Trophoblast cell (in vitro differentiated cells and primary cell): ENCODE measurements at regions not wholly inside any gene's neighbourhood (a gene's known extent, or its start where the extent isn't known, plus 50 kb on each side); places are given as distances from the start of the nearest gene placed in this dataset.

ENCODE experiments used
- DNase-seq, 2 donors: peaks; one replicate each; pipeline ENCODE4 v3.0.0-alpha.2; 2016
- H2AFZ ChIP-seq: 2 replicates; pipeline ENCODE4 v1.6.1; 2013; ENCODE audit warnings: low read length, moderate library complexity, mild to moderate bottlenecking; ENCODE audit not compliant: insufficient read depth, poor library complexity
- H2AK5ac ChIP-seq: 2 replicates; pipeline ENCODE4 v1.6.1; 2013; ENCODE audit warnings: mild to moderate bottlenecking, low read length
- H2BK120ac ChIP-seq: 2 replicates; pipeline ENCODE4 v1.6.1; 2013; ENCODE audit warnings: low read length, mild to moderate bottlenecking, moderate library complexity; ENCODE audit not compliant: insufficient read depth, poor library complexity
- H2BK12ac ChIP-seq: 2 replicates; pipeline ENCODE4 v1.6.1; 2013; ENCODE audit warnings: mild to moderate bottlenecking, low read length, moderate library complexity
- H2BK5ac ChIP-seq: 2 replicates; pipeline ENCODE4 v1.6.1; 2013; ENCODE audit warnings: low read length, low read depth, moderate library complexity, mild to moderate bottlenecking; ENCODE audit not compliant: poor library complexity
- H3K14ac ChIP-seq: 2 replicates; pipeline ENCODE4 v1.6.1; 2013; ENCODE audit warnings: mild to moderate bottlenecking, low read length
- H3K18ac ChIP-seq: 2 replicates; pipeline ENCODE4 v1.6.1; 2013; ENCODE audit warnings: mild to moderate bottlenecking, low read length
- H3K23ac ChIP-seq: 2 replicates; pipeline ENCODE4 v1.6.1; 2013; ENCODE audit warnings: low read length
- H3K27ac ChIP-seq: 2 replicates; pipeline ENCODE4 v1.5.1; 2013; ENCODE audit warnings: low read depth, mild to moderate bottlenecking, inconsistent platforms, low read length, moderate library complexity
- H3K27me3 ChIP-seq: 2 replicates; pipeline ENCODE4 v1.6.1; 2013; ENCODE audit warnings: inconsistent platforms, mild to moderate bottlenecking, low read length, moderate library complexity; ENCODE audit not compliant: insufficient read depth
- H3K36me3 ChIP-seq, 2 experiments: 1 replicate in 1 of 2; 2 replicates in 1 of 2; pipeline ENCODE4 v1.6.1; 2013; ENCODE audit warnings: low read length in 2 of 2, mild to moderate bottlenecking in 2 of 2, moderate library complexity in 1 of 2; ENCODE audit not compliant: insufficient read depth in 2 of 2, control insufficient read depth in 1 of 2
- H3K4ac ChIP-seq: 2 replicates; pipeline ENCODE4 v1.6.1; 2013; ENCODE audit warnings: low read depth, mild to moderate bottlenecking, low read length, moderate library complexity
- H3K4me1 ChIP-seq, 2 experiments: 1 replicate in 1 of 2; 2 replicates in 1 of 2; pipeline ENCODE4 v1.6.1; 2013; ENCODE audit warnings: low read length in 2 of 2, mild to moderate bottlenecking in 2 of 2, moderate library complexity in 1 of 2; ENCODE audit not compliant: insufficient read depth in 2 of 2, control insufficient read depth in 1 of 2
- H3K4me2 ChIP-seq: 2 replicates; pipeline ENCODE4 v1.6.1; 2013; ENCODE audit warnings: inconsistent platforms, mild to moderate bottlenecking, low read length, moderate library complexity
- H3K4me3 ChIP-seq: 2 replicates; pipeline ENCODE4 v1.5.1; 2013; ENCODE audit warnings: mild to moderate bottlenecking, low read depth, low read length, inconsistent platforms
- H3K79me1 ChIP-seq: one replicate; pipeline ENCODE4 v1.6.1; 2013; ENCODE audit warnings: low read length
- H3K79me2 ChIP-seq: 2 replicates; pipeline ENCODE4 v1.6.1; 2013; ENCODE audit warnings: low read length, mild to moderate bottlenecking; ENCODE audit not compliant: control insufficient read depth, insufficient read depth, poor library complexity
- H3K9ac ChIP-seq: 2 replicates; pipeline ENCODE4 v1.6.1; 2013; ENCODE audit warnings: mild to moderate bottlenecking, low read length
- H3K9me3 ChIP-seq: 2 replicates; pipeline ENCODE4 v1.6.1; 2013; ENCODE audit warnings: low read depth, mild to moderate bottlenecking, control low read depth, inconsistent platforms, low read length; ENCODE audit not compliant: insufficient read depth
- H4K12ac ChIP-seq: 2 replicates; pipeline ENCODE4 v1.6.1; 2013; ENCODE audit warnings: low read depth, mild to moderate bottlenecking, low read length, moderate library complexity
- H4K8ac ChIP-seq: 2 replicates; pipeline ENCODE4 v1.6.1; 2013; ENCODE audit warnings: low read depth, mild to moderate bottlenecking, low read length, moderate library complexity
- H4K91ac ChIP-seq: one replicate; pipeline ENCODE4 v1.6.1; 2013; ENCODE audit warnings: low read depth, mild to moderate bottlenecking, low read length, moderate library complexity
- WGBS: extraction: QIAGEN DNeasy Blood & Tissue Kit; methylation state at CpG from one replicate; pipeline ENCODE4 v1.1.7; 2013; ENCODE audit warnings: missing lambda C conversion rate; ENCODE audit not compliant: insufficient read length, insufficient coverage; ENCODE audit errors: extremely low coverage; 5-methylcytosine and 5-hydroxymethylcytosine counted together

DNA sequence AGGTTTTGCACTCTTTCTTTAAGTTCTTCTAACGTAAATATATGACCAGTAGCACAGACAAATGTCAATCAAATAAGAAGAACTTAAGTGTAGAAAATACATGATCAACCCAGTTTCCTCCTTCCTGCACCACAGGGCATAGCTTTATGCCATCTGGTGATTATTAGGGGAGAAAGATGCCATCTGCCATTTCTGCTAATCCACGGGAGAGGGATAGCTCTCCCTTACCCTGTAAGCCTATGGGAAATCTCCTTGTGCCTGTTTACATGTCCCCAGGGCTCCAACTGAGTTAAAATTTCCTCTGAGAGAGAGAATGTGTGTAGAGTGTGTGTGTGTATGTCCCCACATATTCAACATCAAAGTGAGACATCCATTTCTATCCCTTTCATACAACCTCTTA lies 135.9 kb downstream of the RSL24D1 start:
- Histone ChIP-seq H3K27me3 (no peaks in the 10 kb centered on the region), H3K27ac (no peak overlapping the region), H3K79me1 (no peaks in the 10 kb centered on the region), H2BK120ac (no peak overlapping the region), H3K4me1 (no peaks in the 10 kb centered on the region), H3K79me2 (no peaks in the 10 kb centered on the region), H3K18ac (no peak overlapping the region), H3K9ac (no peak overlapping the region), H3K4me3 (no peak overlapping the region), H3K4me2 (no peak overlapping the region), H2BK12ac (no peak overlapping the region), H3K9me3 (no peaks in the 10 kb centered on the region), H4K12ac (no peak overlapping the region), H2BK5ac (no peak overlapping the region), H3K23ac (no peak overlapping the region), H3K14ac (no peak overlapping the region), H3K4ac (no peak overlapping the region), H2AK5ac (no peak overlapping the region), H2AFZ (no peak overlapping the region), H3K36me3 (no peaks in the 10 kb centered on the region), H4K8ac (no peak overlapping the region), H4K91ac (no peak overlapping the region)
- no CpG with 5 or more reads among the region's 2 CpGs for WGBS
- DNase-seq: no peak

DNA sequence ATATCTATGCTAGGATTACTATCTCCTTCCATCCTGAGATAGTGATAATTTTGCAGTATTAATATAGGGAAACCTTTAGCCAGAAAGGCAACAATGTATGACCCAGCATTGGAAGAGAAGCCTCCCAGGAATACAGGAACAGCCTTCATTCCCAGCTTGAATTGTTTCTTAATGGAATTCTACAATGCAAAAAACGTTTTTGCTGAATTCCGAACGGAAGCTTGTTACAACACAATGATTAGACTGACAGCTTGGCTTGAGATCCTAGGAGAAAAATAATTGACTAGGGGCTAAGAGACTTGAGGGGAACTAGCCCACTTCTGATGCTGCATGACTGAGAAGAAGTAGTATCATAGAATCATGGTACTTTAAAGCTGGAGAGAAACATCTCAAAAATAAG lies 140.2 kb downstream of the RSL24D1 start:
- no peak overlapping the region for H2BK12ac ChIP-seq
- no peak overlapping the region for H3K4me3 ChIP-seq
- no peaks in the 10 kb centered on the region for H3K36me3 ChIP-seq
- no peaks in the 10 kb centered on the region for H3K79me1 ChIP-seq
- no peak overlapping the region for H2AFZ ChIP-seq
- H3K4me1 ChIP-seq: no peaks in the 10 kb centered on the region
- no peaks in the 10 kb centered on the region for H3K9me3 ChIP-seq
- no peak overlapping the region for H2BK5ac ChIP-seq
- H3K14ac ChIP-seq: no peak overlapping the region
- H4K8ac ChIP-seq: no peak overlapping the region
- no peak overlapping the region for H4K12ac ChIP-seq
- H3K23ac ChIP-seq: no peak overlapping the region
- H2BK120ac ChIP-seq: no peak overlapping the region
- no peaks in the 10 kb centered on the region for H3K79me2 ChIP-seq
- no peak overlapping the region for H3K27ac ChIP-seq
- H2AK5ac ChIP-seq: no peak overlapping the region
- H3K27me3 ChIP-seq: no peaks in the 10 kb centered on the region
- no peak overlapping the region for H3K4me2 ChIP-seq
- DNase-seq: no peak
- H3K18ac ChIP-seq: no peak overlapping the region
- no peak overlapping the region for H3K9ac ChIP-seq
- no peak overlapping the region for H3K4ac ChIP-seq
- no CpG with 5 or more reads among the region's 3 CpGs for WGBS
- no peak overlapping the region for H4K91ac ChIP-seq

DNA sequence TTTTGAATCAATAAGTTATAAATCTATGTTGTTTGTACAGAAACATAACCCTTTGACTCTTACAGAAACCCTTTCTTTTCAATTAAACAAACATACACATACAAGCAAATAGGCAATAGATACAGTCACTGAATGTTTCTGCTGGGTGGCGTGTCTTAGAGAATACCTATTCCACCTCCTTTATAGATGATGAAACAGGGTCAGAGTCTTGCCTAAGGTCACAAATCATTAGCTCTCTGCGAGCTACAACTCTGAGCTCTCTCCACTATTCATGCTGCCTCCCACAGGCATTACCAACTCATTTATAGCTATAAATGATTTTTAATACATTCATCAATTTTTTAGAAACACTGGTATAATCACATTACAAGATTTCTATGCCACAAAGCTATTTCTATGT lies 152.6 kb downstream of the RSL24D1 start:
- Histone ChIP-seq H3K4ac (no peak overlapping the region), H3K9ac (no peak overlapping the region), H4K8ac (no peak overlapping the region), H4K91ac (no peak overlapping the region), H3K27me3 (no peaks in the 10 kb centered on the region), H3K18ac (no peak overlapping the region), H4K12ac (no peak overlapping the region), H3K9me3 (peaks cover 3% of the 10 kb centered on the region), H2AK5ac (no peak overlapping the region), H3K4me3 (no peak overlapping the region), H2BK5ac (no peak overlapping the region), H3K14ac (no peak overlapping the region), H3K23ac (no peak overlapping the region), H3K27ac (no peak overlapping the region), H3K36me3 (no peaks in the 10 kb centered on the region), H3K4me1 (no peaks in the 10 kb centered on the region), H2AFZ (no peak overlapping the region), H2BK12ac (no peak overlapping the region), H3K4me2 (no peak overlapping the region), H2BK120ac (no peak overlapping the region), H3K79me2 (no peaks in the 10 kb centered on the region), H3K79me1 (no peaks in the 10 kb centered on the region)
- DNase-seq: no peak
- WGBS: no CpG with 5 or more reads among the region's 2 CpGs

DNA sequence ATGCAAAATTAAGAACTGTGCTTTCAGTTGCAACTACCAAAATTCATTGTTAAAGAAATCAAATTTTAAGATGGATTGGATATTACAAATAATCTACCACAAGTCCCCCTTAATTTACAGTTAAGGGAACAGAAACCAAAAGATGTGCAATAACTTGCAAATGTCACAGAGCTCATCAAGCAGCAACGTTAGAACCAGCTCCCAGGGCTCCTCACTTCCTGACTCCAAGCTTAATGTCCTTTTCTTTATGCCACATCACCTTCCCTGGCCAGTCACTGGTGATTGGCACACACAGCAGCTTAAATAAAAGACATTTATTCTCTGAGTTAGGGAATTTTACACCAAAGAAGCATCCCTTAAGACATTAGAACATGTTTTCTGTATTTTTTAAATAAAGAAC lies 159.7 kb downstream of the RSL24D1 start:
- H3K4me2 ChIP-seq: no peak overlapping the region
- no peak overlapping the region for H3K4ac ChIP-seq
- H2BK12ac ChIP-seq: no peak overlapping the region
- H3K79me2 ChIP-seq: no peaks in the 10 kb centered on the region
- no peak overlapping the region for H3K27ac ChIP-seq
- no peak for DNase-seq
- H3K4me3 ChIP-seq: no peak overlapping the region
- no peaks in the 10 kb centered on the region for H3K79me1 ChIP-seq
- H2AFZ ChIP-seq: no peak overlapping the region
- H2AK5ac ChIP-seq: no peak overlapping the region
- H4K8ac ChIP-seq: no peak overlapping the region
- no CpG with 5 or more reads among the region's 1 CpG for WGBS
- no peak overlapping the region for H3K9ac ChIP-seq
- H4K91ac ChIP-seq: no peak overlapping the region
- H3K36me3 ChIP-seq: no peaks in the 10 kb centered on the region
- no peak overlapping the region for H3K14ac ChIP-seq
- H3K4me1 ChIP-seq: no peaks in the 10 kb centered on the region
- no peaks in the 10 kb centered on the region for H3K9me3 ChIP-seq
- H3K27me3 ChIP-seq: no peaks in the 10 kb centered on the region
- H3K18ac ChIP-seq: no peak overlapping the region
- no peak overlapping the region for H4K12ac ChIP-seq
- H3K23ac ChIP-seq: no peak overlapping the region
- H2BK120ac ChIP-seq: no peak overlapping the region
- H2BK5ac ChIP-seq: no peak overlapping the region
